AG09319 (cell line): ENCODE measurements at regions not wholly inside any gene's neighbourhood (a gene's known extent, or its start where the extent isn't known, plus 50 kb on each side); places are given as distances from the start of the nearest gene placed in this dataset.
"Not testable (repeated sequence)": the region's sequence is repeated elsewhere in the genome, so short reads cannot be mapped to it uniquely, and the experiment has no call there.

Experiments used
- DNase-seq: peaks from one replicate; pipeline ENCODE4 v3.0.0-alpha.2; 2010; ENCODE audit warnings: low read depth; ENCODE audit errors: extremely low read depth
- CTCF ChIP-seq: IDR thresholded peaks from 2 replicates; pipeline ENCODE4 v1.5.1; 2011; ENCODE audit warnings: low read depth, mild to moderate bottlenecking, inconsistent platforms, low read length, moderate library complexity

- no peak for TF ChIP-seq CTCF
- no peak for DNase-seq
These were observed 75.1 kb downstream of the HAUS1 start for GRCh38 chr18:46179306-46179705.

- TF ChIP-seq CTCF: no peak
- no peak for DNase-seq
These were observed 78.6 kb downstream of the HAUS1 start for GRCh38 chr18:46182633-46183358.

- DNase-seq: not testable (repeated sequence)
These were observed 80.1 kb downstream of the HAUS1 start for GRCh38 chr18:46184296-46184695.

- no peak for TF ChIP-seq CTCF
- DNase-seq: no peak
These were observed 80.5 kb downstream of the HAUS1 start for GRCh38 chr18:46184727-46185126.

GRCh38 chr18:46190667-46191066 lies 86.5 kb downstream of the HAUS1 start:
- no peak for DNase-seq
- TF ChIP-seq CTCF: no peak

- TF ChIP-seq CTCF: no peak
- no peak for DNase-seq
These were observed 92.5 kb downstream of the HAUS1 start for GRCh38 chr18:46196627-46197243.

- peak; percentile 25 for DNase-seq
- TF ChIP-seq CTCF: no peak
These were observed 95.4 kb downstream of the HAUS1 start for GRCh38 chr18:46199515-46200147.

GRCh38 chr18:46200178-46201055 lies 96.2 kb downstream of the HAUS1 start:
- not testable (repeated sequence) for DNase-seq
